HepG2 (cell line): ENCODE measurements at regions not wholly inside any gene's neighbourhood (a gene's known extent, or its start where the extent isn't known, plus 50 kb on each side); places are given as distances from the start of the nearest gene placed in this dataset.

Experiments
- ATAC-seq: fragments of 200-7000 bp; cut with Tn5 transposase; 3 replicates; pipeline ENCODE4 v1.9.1; 2020; ENCODE audit warnings: mild to moderate bottlenecking, moderate library complexity
- BruUV-seq: library from RNA; stranded (reverse); fragments of 400-500 nt; replicated peaks from 2 replicates; lab custom pipeline; 2021; lab: Mats Ljungman, UMichigan
- CTCF ChIA-PET: fragments of 300-600 bp; formaldehyde crosslinking; extraction: SDS; loops from one replicate; lab custom pipeline; 2021; ENCODE audit warnings: low total read pairs, inconsistent platforms, low intra/inter-chr PET ratio; lab: Yijun Ruan, JAX
- POLR2A ChIA-PET: fragments of 350-600 bp; sonication (Branson Sonifier 250); formaldehyde crosslinking; loops from one replicate; lab custom pipeline; 2020; ENCODE audit warnings: antibody characterized with exemption, inconsistent platforms; lab: Yijun Ruan, JAX
- DNase-seq: peaks from one replicate; pipeline ENCODE4 v3.0.0-alpha.2; 2015; ENCODE audit warnings: low spot score
- FAIRE-seq: peaks from 3 replicates; lab custom pipeline; 2011; peaks lifted over from hg19 to GRCh38; lab: Jason Lieb, UNC
- H2AFZ ChIP-seq: one replicate; pipeline ENCODE4 v1.6.1; 2011; ENCODE audit warnings: low read length, inconsistent platforms
- H3K27ac ChIP-seq: fragments of 300-600 bp; 3 replicates; pipeline ENCODE4 v1.8.0; 2011; ENCODE audit warnings: mixed run types, mild to moderate bottlenecking, mixed read lengths, low read length, inconsistent platforms; ENCODE audit not compliant: insufficient read depth; ENCODE audit errors: extremely low read length
- H3K27me3 ChIP-seq, 2 experiments: fragments of 200-600 bp in 1 of 2; 2 replicates in 1 of 2; 3 replicates in 1 of 2; pipeline versions ENCODE4 v1.6.0 to v1.8.0; 2011; ENCODE audit warnings: low read length in 2 of 2, mild to moderate bottlenecking in 2 of 2, moderate library complexity in 2 of 2, inconsistent platforms in 1 of 2; ENCODE audit not compliant: insufficient read depth in 2 of 2, control insufficient read depth in 1 of 2
- H3K36me3 ChIP-seq, 2 experiments: fragments of 200-600 bp in 1 of 2; replicated peaks in 1 of 2; 2 replicates in 1 of 2; 3 replicates in 1 of 2; pipeline versions ENCODE4 v1.5.1 to v1.8.0; 2011; ENCODE audit warnings: low read length in 2 of 2, inconsistent platforms in 1 of 2; ENCODE audit not compliant: insufficient read depth in 2 of 2, control insufficient read depth in 1 of 2
- H3K4me1 ChIP-seq: 2 replicates; pipeline ENCODE4 v1.5.1; 2012; ENCODE audit warnings: low read length, inconsistent platforms; ENCODE audit not compliant: insufficient read depth
- H3K4me2 ChIP-seq: 2 replicates; pipeline ENCODE4 v1.6.0; 2011; ENCODE audit warnings: low read depth, low read length, inconsistent platforms
- H3K4me3 ChIP-seq, 3 experiments: fragments of 200-600 bp in 1 of 3; sonication (generic), shearing (Covaris generic) in 1 of 3; replicated peaks in 1 of 3; 2 replicates each; pipeline ENCODE4 v1.5.1; 2011 to 2016; ENCODE audit warnings: low read length in 3 of 3, inconsistent platforms in 2 of 3, low read depth in 2 of 3, mild to moderate bottlenecking in 2 of 3, control low read depth in 1 of 3, mixed read lengths in 1 of 3; ENCODE audit not compliant: insufficient read depth in 1 of 3
- H3K79me2 ChIP-seq: one replicate; pipeline ENCODE4 v1.6.1; 2011; ENCODE audit warnings: low read length, inconsistent platforms; ENCODE audit not compliant: insufficient read depth
- H3K9ac ChIP-seq: 2 replicates; pipeline ENCODE4 v1.6.0; 2011; ENCODE audit warnings: mild to moderate bottlenecking, low read depth, low read length, inconsistent platforms; ENCODE audit not compliant: insufficient read depth
- H3K9me3 ChIP-seq: 2 replicates; pipeline ENCODE4 v1.5.1; 2012; ENCODE audit warnings: mild to moderate bottlenecking, low read length
- H4K20me1 ChIP-seq: 2 replicates; pipeline ENCODE4 v1.6.0; 2011; ENCODE audit warnings: inconsistent platforms, mild to moderate bottlenecking, low read length, moderate library complexity; ENCODE audit not compliant: insufficient read depth
- BRD4 ChIP-seq: sonication (generic); formaldehyde crosslinking; IDR thresholded peaks from 2 replicates; pipeline ENCODE4 v1.4.0; 2020; ENCODE audit warnings: missing genetic modification reagents
- MED13 ChIP-seq: sonication (generic); formaldehyde crosslinking; IDR thresholded peaks from 2 replicates; pipeline ENCODE4 v1.5.0; 2020; ENCODE audit warnings: missing genetic modification reagents
- TBP ChIP-seq: sonication (generic); formaldehyde crosslinking; IDR thresholded peaks from 2 replicates; pipeline ENCODE4 v1.5.0; 2020; ENCODE audit warnings: missing genetic modification reagents
- ZNF337 ChIP-seq: sonication (generic); formaldehyde crosslinking; IDR thresholded peaks from 2 replicates; pipeline ENCODE4 v1.5.1; 2020; ENCODE audit warnings: missing genetic modification reagents, low read depth, mild to moderate bottlenecking, borderline replicate concordance
- ZNF703 ChIP-seq: sonication (generic); formaldehyde crosslinking; IDR thresholded peaks from 2 replicates; pipeline ENCODE4 v1.5.1; 2020; ENCODE audit warnings: missing genetic modification reagents, mild to moderate bottlenecking, moderate library complexity, borderline replicate concordance
- ZNF839 ChIP-seq: sonication (generic); formaldehyde crosslinking; IDR thresholded peaks from 2 replicates; pipeline ENCODE4 v1.4.0; 2020; ENCODE audit warnings: missing genetic modification reagents, mild to moderate bottlenecking, borderline replicate concordance
- ZSCAN22 ChIP-seq: sonication (generic); formaldehyde crosslinking; IDR thresholded peaks from 2 replicates; pipeline ENCODE4 v1.4.0; 2020; ENCODE audit warnings: mild to moderate bottlenecking, missing genetic modification reagents
- WGBS: methylation state at CpG from one replicate; pipeline ENCODE4 v1.1.6; 2017; ENCODE audit warnings: low lambda C conversion rate; 5-methylcytosine and 5-hydroxymethylcytosine counted together
- in situ Hi-C: cut with HindIII; loops from 2 replicates; pipeline ENCODE4 v1.10.0; 2017; ENCODE audit warnings: low pct_unique_long_range_greater_than_20kb; ENCODE audit not compliant: extremely low pct_ligation_motif_present
- intact Hi-C: fragments of 100-400 bp; cut with micrococcal nuclease; formaldehyde crosslinking; loops from one replicate; pipeline ENCODE4 v1.10.0; 2022; ENCODE audit not compliant: unreplicated experiment
- TF ChIP-seq, protein P1 (sequence below): sonication (generic); formaldehyde crosslinking; IDR thresholded peaks from 2 replicates; pipeline ENCODE4 v1.4.0; 2020; ENCODE audit warnings: missing genetic modification reagents
- TF ChIP-seq, protein P2 (sequence below): sonication (generic); formaldehyde crosslinking; IDR thresholded peaks from 2 replicates; pipeline ENCODE4 v1.8.1; 2023; ENCODE audit warnings: mild to moderate bottlenecking, missing genetic modification reagents, borderline replicate concordance

DNA sequence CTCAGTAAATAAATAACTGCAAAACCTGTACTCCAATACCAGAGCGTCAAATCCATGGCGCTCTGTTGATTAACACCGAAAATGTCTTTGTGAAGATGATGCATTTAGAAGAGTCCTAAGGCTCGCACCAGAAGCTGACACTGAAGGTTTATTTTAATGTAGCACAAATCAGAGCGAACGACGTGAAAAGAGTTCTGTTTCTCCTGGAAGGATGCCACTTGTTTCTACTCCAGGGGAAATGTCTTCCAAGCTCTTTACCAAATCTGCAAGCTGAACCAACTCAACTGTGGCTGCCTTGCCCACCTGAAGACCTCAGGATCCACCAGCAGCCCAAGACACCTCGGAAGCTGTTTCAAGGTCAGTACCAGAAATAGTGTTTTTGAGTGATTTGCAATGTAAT, 194.4 kb upstream of the MAF start (continued):
- no peak for TF ChIP-seq ZNF337 (CRISPR knock-in tag)

DNA sequence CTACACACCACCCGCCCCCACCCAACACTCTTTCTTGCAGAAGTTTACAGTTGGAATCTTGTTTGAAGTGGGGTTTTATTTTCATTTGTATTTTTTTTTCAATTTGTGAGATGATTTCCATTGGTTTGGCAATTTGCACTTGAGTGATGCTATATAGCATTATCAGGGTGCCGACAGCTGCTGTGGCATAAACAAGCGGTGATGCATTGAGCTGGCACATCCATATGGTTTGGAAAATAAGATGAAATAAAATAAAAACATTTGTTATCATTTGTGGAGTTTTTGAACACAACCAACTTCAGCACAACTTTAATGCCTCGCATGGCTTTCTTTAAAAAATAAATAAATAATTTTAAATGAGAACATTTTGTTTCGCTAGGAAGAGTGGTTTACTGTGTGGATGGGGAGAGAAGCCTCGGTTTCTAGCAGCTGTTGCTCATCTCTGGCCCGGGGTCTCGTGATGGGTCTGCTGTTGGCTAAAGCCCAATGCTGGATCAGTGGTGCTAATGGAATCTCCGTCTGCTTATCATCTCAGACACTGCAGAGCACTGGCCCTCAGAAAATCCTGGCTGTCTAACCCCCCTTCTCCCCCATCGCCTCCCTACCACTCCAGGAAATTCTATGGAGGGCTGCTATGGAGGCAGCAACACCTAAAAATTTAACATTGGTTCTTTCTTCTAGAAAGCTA, 192.3 kb upstream of the MAF start:
- POLR2A ChIA-PET = no interaction called here
- no peaks in the 10 kb centered on the region for H3K4me1 ChIP-seq
- no peak for TF ChIP-seq ZNF703 (CRISPR knock-in tag)
- no peak for TF ChIP-seq ZNF839 (CRISPR knock-in tag)
- TF ChIP-seq, protein P1, sequence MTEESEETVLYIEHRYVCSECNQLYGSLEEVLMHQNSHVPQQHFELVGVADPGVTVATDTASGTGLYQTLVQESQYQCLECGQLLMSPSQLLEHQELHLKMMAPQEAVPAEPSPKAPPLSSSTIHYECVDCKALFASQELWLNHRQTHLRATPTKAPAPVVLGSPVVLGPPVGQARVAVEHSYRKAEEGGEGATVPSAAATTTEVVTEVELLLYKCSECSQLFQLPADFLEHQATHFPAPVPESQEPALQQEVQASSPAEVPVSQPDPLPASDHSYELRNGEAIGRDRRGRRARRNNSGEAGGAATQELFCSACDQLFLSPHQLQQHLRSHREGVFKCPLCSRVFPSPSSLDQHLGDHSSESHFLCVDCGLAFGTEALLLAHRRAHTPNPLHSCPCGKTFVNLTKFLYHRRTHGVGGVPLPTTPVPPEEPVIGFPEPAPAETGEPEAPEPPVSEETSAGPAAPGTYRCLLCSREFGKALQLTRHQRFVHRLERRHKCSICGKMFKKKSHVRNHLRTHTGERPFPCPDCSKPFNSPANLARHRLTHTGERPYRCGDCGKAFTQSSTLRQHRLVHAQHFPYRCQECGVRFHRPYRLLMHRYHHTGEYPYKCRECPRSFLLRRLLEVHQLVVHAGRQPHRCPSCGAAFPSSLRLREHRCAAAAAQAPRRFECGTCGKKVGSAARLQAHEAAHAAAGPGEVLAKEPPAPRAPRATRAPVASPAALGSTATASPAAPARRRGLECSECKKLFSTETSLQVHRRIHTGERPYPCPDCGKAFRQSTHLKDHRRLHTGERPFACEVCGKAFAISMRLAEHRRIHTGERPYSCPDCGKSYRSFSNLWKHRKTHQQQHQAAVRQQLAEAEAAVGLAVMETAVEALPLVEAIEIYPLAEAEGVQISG = no peak
- TF ChIP-seq, protein P2, sequence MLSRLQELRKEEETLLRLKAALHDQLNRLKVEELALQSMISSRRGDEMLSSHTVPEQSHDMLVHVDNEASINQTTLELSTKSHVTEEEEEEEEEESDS (CRISPR knock-in tag) = no peak
- no peak for TF ChIP-seq MED13
- no peak for TF ChIP-seq BRD4 (CRISPR knock-in tag)
- TF ChIP-seq ZSCAN22 (CRISPR knock-in tag) = no peak
- TF ChIP-seq TBP (CRISPR knock-in tag) = no peak
- TF ChIP-seq, all 625 proteins: peak for 0
- Histone ChIP-seq H2AFZ (no peak overlapping the region), H3K4me2 (no peak overlapping the region), H4K20me1 (no peaks in the 10 kb centered on the region), H3K4me3 (no peak overlapping the region), H3K36me3 (no peaks in the 10 kb centered on the region), H3K27me3 (no peaks in the 10 kb centered on the region), H3K79me2 (no peaks in the 10 kb centered on the region), H3K9ac (no peak overlapping the region), H3K9me3 (no peaks in the 10 kb centered on the region; the same call in 1 of the 2 replicates), H3K27ac (no peak overlapping the region)
- CTCF ChIA-PET = no interaction called here
- 39% methylated on average over 9 of the region's 10 CpGs for WGBS
- no peak for FAIRE-seq
- intact Hi-C loops = no loop called here
- ATAC-seq = no peak
- BruUV-seq = no TSS peak
- in situ Hi-C loops = no loop called here
- DNase-seq = no peak
